Panc1 (cell line): ENCODE measurements at regions not wholly inside any gene's neighbourhood (a gene's known extent, or its start where the extent isn't known, plus 50 kb on each side); places are given as distances from the start of the nearest gene placed in this dataset.

Source experiments
- ATAC-seq: fragments of 200-7000 bp; cut with Tn5 transposase; 2 replicates; pipeline ENCODE4 v1.9.1; 2020; ENCODE audit warnings: mild to moderate bottlenecking, moderate library complexity
- BruUV-seq: library from RNA; stranded (reverse); fragments of 400-500 nt; replicated peaks from 2 replicates; lab custom pipeline; 2021; lab: Mats Ljungman, UMichigan
- CTCF ChIA-PET: fragments of 300-600 bp; sonication (Branson Sonifier 250); formaldehyde crosslinking; loops from one replicate; lab custom pipeline; 2022; ENCODE audit warnings: antibody characterized with exemption; lab: Charles Lee
- POLR2A ChIA-PET: fragments of 300-600 bp; sonication (Branson Sonifier 250); formaldehyde crosslinking; loops from one replicate; lab custom pipeline; 2022; ENCODE audit warnings: antibody characterized with exemption; lab: Charles Lee
- DNase-seq: peaks from one replicate; pipeline ENCODE4 v3.0.0-alpha.2; 2010; ENCODE audit warnings: low read depth, low spot score
- H3K27ac ChIP-seq: 2 replicates; pipeline ENCODE4 v1.5.1; 2011; ENCODE audit warnings: mild to moderate bottlenecking, low read length, inconsistent platforms
- H3K27me3 ChIP-seq: fragments of 200-500 bp; sonication (Bioruptor generic); 2 replicates; pipeline ENCODE4 v1.6.0; 2014; ENCODE audit warnings: low read length, inconsistent platforms; ENCODE audit not compliant: control insufficient read depth, insufficient read depth
- H3K36me3 ChIP-seq: fragments of 200-500 bp; sonication (Bioruptor generic); 2 replicates; pipeline ENCODE4 v1.5.1; 2014; ENCODE audit warnings: inconsistent platforms, mild to moderate bottlenecking, low read length, moderate library complexity; ENCODE audit not compliant: control insufficient read depth, insufficient read depth
- H3K4me1 ChIP-seq: 2 replicates; pipeline ENCODE4 v1.5.1; 2011; ENCODE audit warnings: inconsistent platforms, mild to moderate bottlenecking, low read length, moderate library complexity; ENCODE audit not compliant: control insufficient read depth, insufficient read depth
- H3K4me3 ChIP-seq, 2 experiments: 2 replicates each; pipeline ENCODE4 v1.5.1; 2011 to 2012; ENCODE audit warnings: low read depth in 2 of 2, low read length in 2 of 2, mild to moderate bottlenecking in 2 of 2, inconsistent platforms in 1 of 2, moderate library complexity in 1 of 2
- H3K9me3 ChIP-seq: fragments of 200-500 bp; sonication (Bioruptor generic); 2 replicates; pipeline ENCODE4 v1.5.1; 2014; ENCODE audit warnings: low read depth, mild to moderate bottlenecking, inconsistent platforms, low read length, moderate library complexity; ENCODE audit not compliant: control insufficient read depth, insufficient read depth
- CTCF ChIP-seq: fragments of 450-650 bp; IDR thresholded peaks from 2 replicates; pipeline ENCODE4 v1.5.1; 2017; ENCODE audit warnings: mild to moderate bottlenecking
- POLR2AphosphoS5 ChIP-seq: IDR thresholded peaks from 2 replicates; pipeline ENCODE4 v1.6.1; 2012; ENCODE audit warnings: mild to moderate bottlenecking, low read depth, low read length, moderate library complexity
- SIN3A ChIP-seq: IDR thresholded peaks from 2 replicates; pipeline ENCODE4 v1.6.1; 2012; ENCODE audit warnings: low read depth, mild to moderate bottlenecking, low read length, moderate library complexity, borderline replicate concordance; ENCODE audit not compliant: insufficient read depth
- TCF7L2 ChIP-seq: IDR thresholded peaks from 2 replicates; pipeline ENCODE4 v1.6.1; 2011; ENCODE audit warnings: mild to moderate bottlenecking, low read depth, low read length, inconsistent platforms
- in situ Hi-C: cut with HindIII; loops from 2 replicates; pipeline ENCODE4 v1.10.0; 2016; ENCODE audit warnings: low sequenced_read_pairs, low pct_unique_long_range_greater_than_20kb
- intact Hi-C: fragments of 100-400 bp; cut with micrococcal nuclease; formaldehyde crosslinking; loops from one replicate; pipeline ENCODE4 v1.10.0; 2022; ENCODE audit not compliant: unreplicated experiment
- TF ChIP-seq, protein P1 (sequence below), 2 experiments: IDR thresholded peaks; 2 replicates each; pipeline ENCODE4 v1.6.1; 2011 to 2012; ENCODE audit warnings: low read depth in 2 of 2, control low read depth in 1 of 2, low read length in 1 of 2, mild to moderate bottlenecking in 1 of 2, moderate library complexity in 1 of 2; ENCODE audit not compliant: insufficient read depth in 1 of 2

DNA sequence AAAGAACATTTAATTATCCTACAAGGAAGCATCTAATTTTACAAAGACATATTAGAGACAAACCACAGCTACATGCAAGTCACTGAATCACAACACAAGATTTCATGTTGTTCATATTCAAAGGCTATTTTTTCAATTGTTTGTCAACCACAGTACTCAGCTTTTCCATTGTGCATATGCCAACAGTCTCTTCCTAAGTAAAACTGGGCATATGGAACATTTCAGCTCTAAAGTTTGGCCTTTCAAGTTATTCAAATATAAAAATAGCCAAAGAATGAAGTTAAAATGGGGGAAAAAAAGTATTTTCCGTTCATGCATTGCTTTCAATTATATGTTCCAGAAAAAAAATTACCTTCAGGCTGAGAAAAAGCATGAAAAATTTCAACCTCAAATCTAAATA is 537.9 kb downstream of the PLXDC2 start:
- ATAC-seq: no peak
- Histone ChIP-seq H3K4me3 (no peak overlapping the region), H3K4me1 (no peaks in the 10 kb centered on the region), H3K27ac (no peak overlapping the region), H3K27me3 (no peaks in the 10 kb centered on the region), H3K9me3 (no peaks in the 10 kb centered on the region), H3K36me3 (no peaks in the 10 kb centered on the region)
- DNase-seq: no peak
- POLR2A ChIA-PET: no interaction called here
- TF ChIP-seq TCF7L2 (no peak), CTCF (no peak), SIN3A (no peak), POLR2AphosphoS5 (no peak)
- TF ChIP-seq, protein P1, sequence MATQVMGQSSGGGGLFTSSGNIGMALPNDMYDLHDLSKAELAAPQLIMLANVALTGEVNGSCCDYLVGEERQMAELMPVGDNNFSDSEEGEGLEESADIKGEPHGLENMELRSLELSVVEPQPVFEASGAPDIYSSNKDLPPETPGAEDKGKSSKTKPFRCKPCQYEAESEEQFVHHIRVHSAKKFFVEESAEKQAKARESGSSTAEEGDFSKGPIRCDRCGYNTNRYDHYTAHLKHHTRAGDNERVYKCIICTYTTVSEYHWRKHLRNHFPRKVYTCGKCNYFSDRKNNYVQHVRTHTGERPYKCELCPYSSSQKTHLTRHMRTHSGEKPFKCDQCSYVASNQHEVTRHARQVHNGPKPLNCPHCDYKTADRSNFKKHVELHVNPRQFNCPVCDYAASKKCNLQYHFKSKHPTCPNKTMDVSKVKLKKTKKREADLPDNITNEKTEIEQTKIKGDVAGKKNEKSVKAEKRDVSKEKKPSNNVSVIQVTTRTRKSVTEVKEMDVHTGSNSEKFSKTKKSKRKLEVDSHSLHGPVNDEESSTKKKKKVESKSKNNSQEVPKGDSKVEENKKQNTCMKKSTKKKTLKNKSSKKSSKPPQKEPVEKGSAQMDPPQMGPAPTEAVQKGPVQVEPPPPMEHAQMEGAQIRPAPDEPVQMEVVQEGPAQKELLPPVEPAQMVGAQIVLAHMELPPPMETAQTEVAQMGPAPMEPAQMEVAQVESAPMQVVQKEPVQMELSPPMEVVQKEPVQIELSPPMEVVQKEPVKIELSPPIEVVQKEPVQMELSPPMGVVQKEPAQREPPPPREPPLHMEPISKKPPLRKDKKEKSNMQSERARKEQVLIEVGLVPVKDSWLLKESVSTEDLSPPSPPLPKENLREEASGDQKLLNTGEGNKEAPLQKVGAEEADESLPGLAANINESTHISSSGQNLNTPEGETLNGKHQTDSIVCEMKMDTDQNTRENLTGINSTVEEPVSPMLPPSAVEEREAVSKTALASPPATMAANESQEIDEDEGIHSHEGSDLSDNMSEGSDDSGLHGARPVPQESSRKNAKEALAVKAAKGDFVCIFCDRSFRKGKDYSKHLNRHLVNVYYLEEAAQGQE (IDR thresholded peaks at IDR 0.05; ENCODE audit: insufficient read depth in 1 of 2, low read depth in 2 of 2, low read length in 1 of 2): no peak
- no TSS peak for BruUV-seq
- CTCF ChIA-PET: no interaction called here
- in situ Hi-C loops: no loop called here
- intact Hi-C loops: no loop called here

DNA sequence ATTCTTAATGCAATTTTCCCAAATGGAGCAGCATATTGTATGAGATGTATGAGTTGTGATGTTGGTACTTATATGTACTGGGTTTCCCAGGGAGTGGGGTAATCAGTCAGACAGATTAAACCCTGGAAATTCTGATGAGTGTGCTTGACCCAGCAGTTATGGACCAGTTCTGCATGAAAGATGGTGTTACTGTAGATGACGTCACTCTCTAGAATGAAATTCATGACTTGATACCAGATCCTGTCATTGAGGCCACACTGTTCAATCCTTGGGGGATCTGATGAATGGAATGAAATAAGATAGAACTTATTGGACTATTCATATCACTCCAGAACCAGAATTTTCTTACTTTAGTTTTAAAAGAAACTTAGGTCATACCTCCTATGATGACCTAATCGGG is 534.3 kb downstream of the PLXDC2 start:
- ATAC-seq (no peak), DNase-seq (no peak)
- ChIA-PET CTCF (no interaction called here), POLR2A (no interaction called here)
- no peak overlapping the region for H3K4me3 ChIP-seq
- in situ Hi-C loops (no loop called here), intact Hi-C loops (no loop called here)
- no peaks in the 10 kb centered on the region for H3K9me3 ChIP-seq
- no peak for TF ChIP-seq POLR2AphosphoS5
- TF ChIP-seq CTCF: no peak
- TF ChIP-seq TCF7L2: no peak
- TF ChIP-seq, protein P1 (IDR thresholded peaks at IDR 0.05; ENCODE audit: insufficient read depth in 1 of 2, low read depth in 2 of 2, low read length in 1 of 2): no peak
- no peak for TF ChIP-seq SIN3A
- H3K27ac ChIP-seq: no peak overlapping the region
- no peaks in the 10 kb centered on the region for H3K27me3 ChIP-seq
- no TSS peak for BruUV-seq
- no peaks in the 10 kb centered on the region for H3K4me1 ChIP-seq
- no peaks in the 10 kb centered on the region for H3K36me3 ChIP-seq
